ENCODE measurements at regions not wholly inside any gene's neighbourhood (a gene's known extent, or its start where the extent isn't known, plus 50 kb on each side); places are given as distances from the start of the nearest gene placed in this dataset.

- Histone ChIP-seq H4K20me1 (ENCODE audit: control insufficient read depth, extremely low read depth, insufficient read depth, low read length) (no peaks in the 10 kb centered on the region), H3K27ac (ENCODE audit: control insufficient read depth, insufficient read depth, low read length) (no peak overlapping the region), H3K9me3 (ENCODE audit: control insufficient read depth, low read depth, low read length) (no peaks in the 10 kb centered on the region), H3K36me3 (ENCODE audit: control insufficient read depth in 2 of 2, extremely low read depth in 1 of 2, insufficient read depth in 2 of 2, low read length in 2 of 2) (no peaks in the 10 kb centered on the region), H3K9ac (ENCODE audit: control insufficient read depth, extremely low read depth, insufficient read depth, low read length) (no peak overlapping the region), H3K27me3 (ENCODE audit: control insufficient read depth, extremely low read depth, insufficient read depth, low read length) (no peaks in the 10 kb centered on the region), H3K4me1 (ENCODE audit: control insufficient read depth, extremely low read depth, insufficient read depth, low read length) (no peaks in the 10 kb centered on the region), H3K9me1 (ENCODE audit: control insufficient read depth, extremely low read depth, insufficient read depth, low read length) (no peaks in the 10 kb centered on the region), H2AFZ (ENCODE audit: control insufficient read depth, low read length) (no peak overlapping the region), H3K4me2 (ENCODE audit: control insufficient read depth, extremely low read depth, insufficient read depth, low read depth, low read length) (no peak overlapping the region), H3K79me2 (ENCODE audit: control insufficient read depth, insufficient read depth, low read length) (no peaks in the 10 kb centered on the region), H3K4me3 (ENCODE audit: control insufficient read depth in 2 of 3, extremely low read depth in 1 of 3, insufficient read depth in 2 of 3, low read depth in 1 of 3, low read length in 3 of 3) (no peak overlapping the region)
- DNase-seq (ENCODE audit: low read depth, low spot score) (no peak), FAIRE-seq (no peak)
- dilution Hi-C loops (cut with MboI; ENCODE audit: extremely low pct_ligation_motif_present, low sequenced_read_pairs) = no loop called here
- TF ChIP-seq EZH2 (IDR thresholded peaks at IDR 0.05; ENCODE audit: low read length) (no peak), CTCF (optimal IDR thresholded peaks at IDR 0.05 in 1 of 3, IDR thresholded peaks at IDR 0.05 in 1 of 3, conservative IDR thresholded peaks at IDR 0.05 in 1 of 3; ENCODE audit: extremely low read depth in 1 of 3, insufficient read depth in 2 of 3, low read length in 3 of 3) (no peak)
These were observed 403.5 kb downstream of the ZNF608 start for GRCh38 chr5:124342986-124343385.

- H3K27ac ChIP-seq (ENCODE audit: control insufficient read depth, insufficient read depth, low read length) = no peak overlapping the region
- no peaks in the 10 kb centered on the region for H3K9me3 ChIP-seq (ENCODE audit: control insufficient read depth, low read depth, low read length)
- no peak overlapping the region for H3K4me3 ChIP-seq (ENCODE audit: control insufficient read depth in 2 of 3, extremely low read depth in 1 of 3, insufficient read depth in 2 of 3, low read depth in 1 of 3, low read length in 3 of 3)
- dilution Hi-C loops (cut with MboI; ENCODE audit: extremely low pct_ligation_motif_present, low sequenced_read_pairs) = no loop called here
- H3K9me1 ChIP-seq (ENCODE audit: control insufficient read depth, extremely low read depth, insufficient read depth, low read length) = no peaks in the 10 kb centered on the region
- H3K79me2 ChIP-seq (ENCODE audit: control insufficient read depth, insufficient read depth, low read length) = no peaks in the 10 kb centered on the region
- no peak for TF ChIP-seq CTCF (optimal IDR thresholded peaks at IDR 0.05 in 1 of 3, IDR thresholded peaks at IDR 0.05 in 1 of 3, conservative IDR thresholded peaks at IDR 0.05 in 1 of 3; ENCODE audit: extremely low read depth in 1 of 3, insufficient read depth in 2 of 3, low read length in 3 of 3)
- no peak for TF ChIP-seq EZH2 (IDR thresholded peaks at IDR 0.05; ENCODE audit: low read length)
- no peaks in the 10 kb centered on the region for H3K4me1 ChIP-seq (ENCODE audit: control insufficient read depth, extremely low read depth, insufficient read depth, low read length)
- H3K4me2 ChIP-seq (ENCODE audit: control insufficient read depth, extremely low read depth, insufficient read depth, low read depth, low read length) = no peak overlapping the region
- H2AFZ ChIP-seq (ENCODE audit: control insufficient read depth, low read length) = no peak overlapping the region
- no peak for FAIRE-seq
- H4K20me1 ChIP-seq (ENCODE audit: control insufficient read depth, extremely low read depth, insufficient read depth, low read length) = no peaks in the 10 kb centered on the region
- no peaks in the 10 kb centered on the region for H3K27me3 ChIP-seq (ENCODE audit: control insufficient read depth, extremely low read depth, insufficient read depth, low read length)
- H3K36me3 ChIP-seq (ENCODE audit: control insufficient read depth in 2 of 2, extremely low read depth in 1 of 2, insufficient read depth in 2 of 2, low read length in 2 of 2) = no peaks in the 10 kb centered on the region
- no peak overlapping the region for H3K9ac ChIP-seq (ENCODE audit: control insufficient read depth, extremely low read depth, insufficient read depth, low read length)
- no peak for DNase-seq (ENCODE audit: low read depth, low spot score)
These were observed 403.9 kb downstream of the ZNF608 start for GRCh38 chr5:124342584-124342983.

All from keratinocyte (primary cell).